Keratinocyte (primary cell): ENCODE measurements at regions not wholly inside any gene's neighbourhood (a gene's known extent, or its start where the extent isn't known, plus 50 kb on each side); places are given as distances from the start of the nearest gene placed in this dataset.

ENCODE experiments used
- DNase-seq: peaks from one replicate; pipeline ENCODE4 v3.0.0-alpha.2; 2011; ENCODE audit warnings: low read depth, missing footprints, low spot score
- FAIRE-seq: peaks from 2 replicates; lab custom pipeline; 2011; peaks lifted over from hg19 to GRCh38; lab: Jason Lieb, UNC
- H2AFZ ChIP-seq: 2 replicates; pipeline ENCODE4 v1.6.0; 2012; ENCODE audit warnings: low read length, control low read depth, inconsistent platforms; ENCODE audit not compliant: control insufficient read depth
- H3K27ac ChIP-seq: 2 replicates; pipeline ENCODE4 v1.5.1; 2011; ENCODE audit warnings: low read length; ENCODE audit not compliant: control insufficient read depth, insufficient read depth
- H3K27me3 ChIP-seq: 3 replicates; pipeline ENCODE4 v1.6.0; 2011; ENCODE audit warnings: low read length; ENCODE audit not compliant: control insufficient read depth, insufficient read depth; ENCODE audit errors: extremely low read depth
- H3K36me3 ChIP-seq, 2 experiments: 2 replicates in 1 of 2; 3 replicates in 1 of 2; pipeline ENCODE4 v1.5.1; 2011; ENCODE audit warnings: low read length in 2 of 2, mild to moderate bottlenecking in 1 of 2; ENCODE audit not compliant: control insufficient read depth in 2 of 2, insufficient read depth in 2 of 2; ENCODE audit errors: extremely low read depth in 1 of 2
- H3K4me1 ChIP-seq: 3 replicates; pipeline ENCODE4 v1.5.1; 2011; ENCODE audit warnings: low read length; ENCODE audit not compliant: control insufficient read depth, insufficient read depth; ENCODE audit errors: extremely low read depth
- H3K4me2 ChIP-seq: 3 replicates; pipeline ENCODE4 v1.6.0; 2011; ENCODE audit warnings: low read depth, low read length; ENCODE audit not compliant: control insufficient read depth, insufficient read depth; ENCODE audit errors: extremely low read depth
- H3K4me3 ChIP-seq, 3 experiments: fragments of 200-600 bp in 1 of 3; sonication (generic) in 1 of 3; 2 replicates in 2 of 3; 3 replicates in 1 of 3; pipeline ENCODE4 v1.5.1; 2011 to 2016; ENCODE audit warnings: low read length in 3 of 3, mild to moderate bottlenecking in 3 of 3, control low read depth in 2 of 3, inconsistent platforms in 1 of 3, low read depth in 1 of 3, mixed read lengths in 1 of 3, mixed run types in 1 of 3, moderate library complexity in 1 of 3; ENCODE audit not compliant: control insufficient read depth in 2 of 3, insufficient read depth in 2 of 3; ENCODE audit errors: extremely low read depth in 1 of 3
- H3K79me2 ChIP-seq: 2 replicates; pipeline ENCODE4 v1.6.0; 2012; ENCODE audit warnings: low read length; ENCODE audit not compliant: control insufficient read depth, insufficient read depth
- H3K9ac ChIP-seq: 3 replicates; pipeline ENCODE4 v1.6.0; 2011; ENCODE audit warnings: low read length; ENCODE audit not compliant: control insufficient read depth, insufficient read depth; ENCODE audit errors: extremely low read depth
- H3K9me1 ChIP-seq: 3 replicates; pipeline ENCODE4 v1.6.0; 2011; ENCODE audit warnings: low read length; ENCODE audit not compliant: control insufficient read depth, insufficient read depth; ENCODE audit errors: extremely low read depth
- H3K9me3 ChIP-seq: 2 replicates; pipeline ENCODE4 v1.5.1; 2012; ENCODE audit warnings: low read depth, low read length; ENCODE audit not compliant: control insufficient read depth
- H4K20me1 ChIP-seq: 3 replicates; pipeline ENCODE4 v1.6.0; 2011; ENCODE audit warnings: low read length; ENCODE audit not compliant: control insufficient read depth, insufficient read depth; ENCODE audit errors: extremely low read depth
- CTCF ChIP-seq, 3 experiments: IDR thresholded peaks in 1 of 3; conservative IDR thresholded peaks in 1 of 3; optimal IDR thresholded peaks in 1 of 3; 2 replicates in 2 of 3; 3 replicates in 1 of 3; pipeline versions ENCODE3 to v1.5.1; 2011; ENCODE audit warnings: low read length in 3 of 3, mild to moderate bottlenecking in 3 of 3, moderate library complexity in 2 of 3, control low read depth in 1 of 3, inconsistent platforms in 1 of 3; ENCODE audit not compliant: insufficient read depth in 2 of 3; ENCODE audit errors: extremely low read depth in 1 of 3
- EZH2 ChIP-seq: IDR thresholded peaks from one replicate; pipeline ENCODE4 v1.6.1; 2012; ENCODE audit warnings: inconsistent platforms, mild to moderate bottlenecking, low read length, moderate library complexity
- dilution Hi-C: fragments of 300-500 bp; cut with MboI; formaldehyde crosslinking; loops from one replicate; pipeline ENCODE4 v1.7.0; 2020; ENCODE audit warnings: low sequenced_read_pairs; ENCODE audit not compliant: extremely low pct_ligation_motif_present

- Histone ChIP-seq H3K9me3 (no peaks in the 10 kb centered on the region), H3K27me3 (no peaks in the 10 kb centered on the region), H2AFZ (no peak overlapping the region), H3K27ac (no peak overlapping the region), H3K9me1 (no peaks in the 10 kb centered on the region), H3K4me3 (no peak overlapping the region), H3K4me2 (no peak overlapping the region), H4K20me1 (no peaks in the 10 kb centered on the region), H3K79me2 (no peaks in the 10 kb centered on the region), H3K9ac (no peak overlapping the region), H3K36me3 (no peaks in the 10 kb centered on the region), H3K4me1 (no peaks in the 10 kb centered on the region)
- no peak for FAIRE-seq
- TF ChIP-seq EZH2, result no peak
- TF ChIP-seq CTCF (optimal IDR thresholded peaks at IDR 0.05 in 1 of 3, IDR thresholded peaks at IDR 0.05 in 1 of 3, conservative IDR thresholded peaks at IDR 0.05 in 1 of 3; ENCODE audit: extremely low read depth in 1 of 3, insufficient read depth in 2 of 3, low read length in 3 of 3), result no peak
- DNase-seq, result no peak
- dilution Hi-C loops, result no loop called here
Observed at GRCh38 chr5:2254406-2254805, 371.7 kb upstream of the IRX4 start.

GRCh38 chr5:2253040-2253975 lies 370.6 kb upstream of the IRX4 start:
- H3K79me2 ChIP-seq, result no peaks in the 10 kb centered on the region
- no peaks in the 10 kb centered on the region for H3K27me3 ChIP-seq
- TF ChIP-seq CTCF (optimal IDR thresholded peaks at IDR 0.05 in 1 of 3, IDR thresholded peaks at IDR 0.05 in 1 of 3, conservative IDR thresholded peaks at IDR 0.05 in 1 of 3; ENCODE audit: extremely low read depth in 1 of 3, insufficient read depth in 2 of 3, low read length in 3 of 3) (no peak), EZH2 (no peak)
- H3K36me3 ChIP-seq, result no peaks in the 10 kb centered on the region
- H3K9me1 ChIP-seq, result no peaks in the 10 kb centered on the region
- no peak overlapping the region for H3K4me3 ChIP-seq
- H2AFZ ChIP-seq, result no peak overlapping the region
- H3K4me1 ChIP-seq, result no peaks in the 10 kb centered on the region
- H3K27ac ChIP-seq, result no peak overlapping the region
- no peaks in the 10 kb centered on the region for H3K9me3 ChIP-seq
- no peak overlapping the region for H3K9ac ChIP-seq
- DNase-seq, result no peak
- H4K20me1 ChIP-seq, result no peaks in the 10 kb centered on the region
- FAIRE-seq, result no peak
- H3K4me2 ChIP-seq, result no peak overlapping the region
- dilution Hi-C loops, result no loop called here
